Inferior parietal cortex (tissue), 1 donor: ENCODE measurements at regions not wholly inside any gene's neighbourhood (a gene's known extent, or its start where the extent isn't known, plus 50 kb on each side); places are given as distances from the start of the nearest gene placed in this dataset.
"Not testable (repeated sequence)": the region's sequence is repeated elsewhere in the genome, so short reads cannot be mapped to it uniquely, and the experiment has no call there.

ENCODE experiments used
- DNase-seq: peaks from one replicate; pipeline ENCODE4 v3.0.0-alpha.2; 2016; ENCODE audit errors: extremely low spot score

GRCh38 chr2:185375731-185376130 lies 362.9 kb upstream of the FSIP2 start:
- DNase-seq = no peak

- DNase-seq = no peak
Observed at GRCh38 chr2:185381631-185382030, 357.0 kb upstream of the FSIP2 start.

GRCh38 chr2:185384822-185385560 lies 353.6 kb upstream of the FSIP2 start:
- no peak for DNase-seq

- DNase-seq = no peak
Observed at GRCh38 chr2:185388226-185388625, 350.4 kb upstream of the FSIP2 start.

GRCh38 chr2:185391543-185391942 lies 347.1 kb upstream of the FSIP2 start:
- DNase-seq = no peak

GRCh38 chr2:185393091-185393490 lies 345.5 kb upstream of the FSIP2 start:
- DNase-seq = no peak

- DNase-seq = no peak
Observed at GRCh38 chr2:185402474-185402873, 336.1 kb upstream of the FSIP2 start.

GRCh38 chr2:185404578-185404977 lies 334.0 kb upstream of the FSIP2 start:
- DNase-seq = no peak

- no peak for DNase-seq
Observed at GRCh38 chr2:185417111-185417510, 321.5 kb upstream of the FSIP2 start.

GRCh38 chr2:185417688-185418087 lies 320.9 kb upstream of the FSIP2 start:
- DNase-seq = no peak

- not testable (repeated sequence) for DNase-seq
Observed at GRCh38 chr2:185424958-185425629, 313.5 kb upstream of the FSIP2 start.

- no peak for DNase-seq
Observed at GRCh38 chr2:185428000-185428399, 310.6 kb upstream of the FSIP2 start.

- no peak for DNase-seq
Observed at GRCh38 chr2:185433824-185434223, 304.8 kb upstream of the FSIP2 start.

- no peak for DNase-seq
Observed at GRCh38 chr2:185436787-185437372, 301.7 kb upstream of the FSIP2 start.

- no peak for DNase-seq
Observed at GRCh38 chr2:185441486-185442005, 297.1 kb upstream of the FSIP2 start.

- DNase-seq = peak; percentile 47
Observed at GRCh38 chr2:185456517-185456916, 282.1 kb upstream of the FSIP2 start.

- DNase-seq = no peak
Observed at GRCh38 chr2:185463481-185463880, 275.1 kb upstream of the FSIP2 start.

- DNase-seq = no peak
Observed at GRCh38 chr2:185466915-185467314, 271.7 kb upstream of the FSIP2 start.

- no peak for DNase-seq
Observed at GRCh38 chr2:185471441-185471840, 267.2 kb upstream of the FSIP2 start.

- no peak for DNase-seq
Observed at GRCh38 chr2:185472574-185472973, 266.0 kb upstream of the FSIP2 start.

GRCh38 chr2:185473838-185474237 lies 264.8 kb upstream of the FSIP2 start:
- DNase-seq = no peak

GRCh38 chr2:185475914-185476313 lies 262.7 kb upstream of the FSIP2 start:
- no peak for DNase-seq

- no peak for DNase-seq
Observed at GRCh38 chr2:185477452-185477851, 261.2 kb upstream of the FSIP2 start.
